ENCODE measurements at regions not wholly inside any gene's neighbourhood (a gene's known extent, or its start where the extent isn't known, plus 50 kb on each side); places are given as distances from the start of the nearest gene placed in this dataset.

DNA sequence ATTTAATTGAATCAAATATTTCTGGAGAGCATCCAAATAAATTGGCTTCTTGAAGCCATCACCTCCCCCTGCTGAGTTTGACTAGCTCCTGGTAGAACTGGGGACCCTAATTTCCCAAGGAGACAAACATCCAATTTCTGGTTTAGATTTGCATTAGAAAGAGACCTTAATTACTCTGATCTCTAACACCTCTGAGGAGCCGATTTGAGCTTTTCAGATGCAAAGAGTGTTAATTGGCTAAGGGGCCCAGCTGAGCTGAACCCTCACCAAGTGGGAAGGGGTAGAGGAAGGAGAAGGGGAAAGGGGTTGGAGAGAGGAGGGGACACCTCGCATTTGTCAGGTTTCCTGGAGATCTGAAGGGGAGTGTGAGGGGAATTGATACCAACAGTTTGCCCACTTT lies 145.4 kb upstream of the SHB start:
- H3K4me1 ChIP-seq (ENCODE audit: insufficient read depth), result peaks cover 12% of the 10 kb centered on the region
- no peaks in the 10 kb centered on the region for H3K36me3 Mint-ChIP-seq (ENCODE audit: low read depth)
- no peak overlapping the region for H3K4me2 ChIP-seq
- no peak overlapping the region for H3K27ac ChIP-seq (ENCODE audit: low read depth)
- H3K27me3 Mint-ChIP-seq (ENCODE audit: insufficient read depth, low read depth, poor library complexity), result peaks cover 96% of the 10 kb centered on the region
- H3K36me3 ChIP-seq (ENCODE audit: insufficient read depth), result no peaks in the 10 kb centered on the region
- no peak overlapping the region for H3K4me3 ChIP-seq
- peaks cover 2% of the 10 kb centered on the region; the same call in 1 of the 3 replicates for H3K9me3 Mint-ChIP-seq
- no peaks in the 10 kb centered on the region for H3K79me2 ChIP-seq (replicated peaks; ENCODE audit: insufficient read depth)
- H3K4me1 Mint-ChIP-seq, result peaks cover 23% of the 10 kb centered on the region
- DNase-seq (ENCODE audit: low spot score) (peak; percentile 94), ATAC-seq (peak; percentile 97)
- peaks cover 26% of the 10 kb centered on the region for H4K20me1 ChIP-seq (replicated peaks; ENCODE audit: insufficient read depth)
- TF ChIP-seq, protein P1, sequence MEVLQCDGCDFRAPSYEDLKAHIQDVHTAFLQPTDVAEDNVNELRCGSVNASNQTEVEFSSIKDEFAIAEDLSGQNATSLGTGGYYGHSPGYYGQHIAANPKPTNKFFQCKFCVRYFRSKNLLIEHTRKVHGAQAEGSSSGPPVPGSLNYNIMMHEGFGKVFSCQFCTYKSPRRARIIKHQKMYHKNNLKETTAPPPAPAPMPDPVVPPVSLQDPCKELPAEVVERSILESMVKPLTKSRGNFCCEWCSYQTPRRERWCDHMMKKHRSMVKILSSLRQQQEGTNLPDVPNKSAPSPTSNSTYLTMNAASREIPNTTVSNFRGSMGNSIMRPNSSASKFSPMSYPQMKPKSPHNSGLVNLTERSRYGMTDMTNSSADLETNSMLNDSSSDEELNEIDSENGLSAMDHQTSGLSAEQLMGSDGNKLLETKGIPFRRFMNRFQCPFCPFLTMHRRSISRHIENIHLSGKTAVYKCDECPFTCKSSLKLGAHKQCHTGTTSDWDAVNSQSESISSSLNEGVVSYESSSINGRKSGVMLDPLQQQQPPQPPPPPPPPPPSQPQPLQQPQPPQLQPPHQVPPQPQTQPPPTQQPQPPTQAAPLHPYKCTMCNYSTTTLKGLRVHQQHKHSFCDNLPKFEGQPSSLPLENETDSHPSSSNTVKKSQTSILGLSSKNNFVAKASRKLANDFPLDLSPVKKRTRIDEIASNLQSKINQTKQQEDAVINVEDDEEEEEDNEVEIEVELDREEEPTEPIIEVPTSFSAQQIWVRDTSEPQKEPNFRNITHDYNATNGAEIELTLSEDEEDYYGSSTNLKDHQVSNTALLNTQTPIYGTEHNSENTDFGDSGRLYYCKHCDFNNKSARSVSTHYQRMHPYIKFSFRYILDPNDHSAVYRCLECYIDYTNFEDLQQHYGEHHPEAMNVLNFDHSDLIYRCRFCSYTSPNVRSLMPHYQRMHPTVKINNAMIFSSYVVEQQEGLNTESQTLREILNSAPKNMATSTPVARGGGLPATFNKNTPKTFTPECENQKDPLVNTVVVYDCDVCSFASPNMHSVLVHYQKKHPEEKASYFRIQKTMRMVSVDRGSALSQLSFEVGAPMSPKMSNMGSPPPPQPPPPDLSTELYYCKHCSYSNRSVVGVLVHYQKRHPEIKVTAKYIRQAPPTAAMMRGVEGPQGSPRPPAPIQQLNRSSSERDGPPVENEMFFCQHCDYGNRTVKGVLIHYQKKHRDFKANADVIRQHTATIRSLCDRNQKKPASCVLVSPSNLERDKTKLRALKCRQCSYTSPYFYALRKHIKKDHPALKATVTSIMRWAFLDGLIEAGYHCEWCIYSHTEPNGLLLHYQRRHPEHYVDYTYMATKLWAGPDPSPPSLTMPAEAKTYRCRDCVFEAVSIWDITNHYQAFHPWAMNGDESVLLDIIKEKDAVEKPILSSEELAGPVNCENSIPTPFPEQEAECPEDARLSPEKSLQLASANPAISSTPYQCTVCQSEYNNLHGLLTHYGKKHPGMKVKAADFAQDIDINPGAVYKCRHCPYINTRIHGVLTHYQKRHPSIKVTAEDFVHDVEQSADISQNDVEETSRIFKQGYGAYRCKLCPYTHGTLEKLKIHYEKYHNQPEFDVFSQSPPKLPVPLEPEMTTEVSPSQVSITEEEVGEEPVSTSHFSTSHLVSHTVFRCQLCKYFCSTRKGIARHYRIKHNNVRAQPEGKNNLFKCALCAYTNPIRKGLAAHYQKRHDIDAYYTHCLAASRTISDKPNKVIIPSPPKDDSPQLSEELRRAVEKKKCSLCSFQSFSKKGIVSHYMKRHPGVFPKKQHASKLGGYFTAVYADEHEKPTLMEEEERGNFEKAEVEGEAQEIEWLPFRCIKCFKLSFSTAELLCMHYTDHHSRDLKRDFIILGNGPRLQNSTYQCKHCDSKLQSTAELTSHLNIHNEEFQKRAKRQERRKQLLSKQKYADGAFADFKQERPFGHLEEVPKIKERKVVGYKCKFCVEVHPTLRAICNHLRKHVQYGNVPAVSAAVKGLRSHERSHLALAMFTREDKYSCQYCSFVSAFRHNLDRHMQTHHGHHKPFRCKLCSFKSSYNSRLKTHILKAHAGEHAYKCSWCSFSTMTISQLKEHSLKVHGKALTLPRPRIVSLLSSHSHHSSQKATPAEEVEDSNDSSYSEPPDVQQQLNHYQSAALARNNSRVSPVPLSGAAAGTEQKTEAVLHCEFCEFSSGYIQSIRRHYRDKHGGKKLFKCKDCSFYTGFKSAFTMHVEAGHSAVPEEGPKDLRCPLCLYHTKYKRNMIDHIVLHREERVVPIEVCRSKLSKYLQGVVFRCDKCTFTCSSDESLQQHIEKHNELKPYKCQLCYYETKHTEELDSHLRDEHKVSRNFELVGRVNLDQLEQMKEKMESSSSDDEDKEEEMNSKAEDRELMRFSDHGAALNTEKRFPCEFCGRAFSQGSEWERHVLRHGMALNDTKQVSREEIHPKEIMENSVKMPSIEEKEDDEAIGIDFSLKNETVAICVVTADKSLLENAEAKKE (CRISPR knock-in tag; IDR thresholded peaks at IDR 0.05), result peak; percentile 70; the same call in 1 of the 2 replicates
- TF ChIP-seq, protein P2, sequence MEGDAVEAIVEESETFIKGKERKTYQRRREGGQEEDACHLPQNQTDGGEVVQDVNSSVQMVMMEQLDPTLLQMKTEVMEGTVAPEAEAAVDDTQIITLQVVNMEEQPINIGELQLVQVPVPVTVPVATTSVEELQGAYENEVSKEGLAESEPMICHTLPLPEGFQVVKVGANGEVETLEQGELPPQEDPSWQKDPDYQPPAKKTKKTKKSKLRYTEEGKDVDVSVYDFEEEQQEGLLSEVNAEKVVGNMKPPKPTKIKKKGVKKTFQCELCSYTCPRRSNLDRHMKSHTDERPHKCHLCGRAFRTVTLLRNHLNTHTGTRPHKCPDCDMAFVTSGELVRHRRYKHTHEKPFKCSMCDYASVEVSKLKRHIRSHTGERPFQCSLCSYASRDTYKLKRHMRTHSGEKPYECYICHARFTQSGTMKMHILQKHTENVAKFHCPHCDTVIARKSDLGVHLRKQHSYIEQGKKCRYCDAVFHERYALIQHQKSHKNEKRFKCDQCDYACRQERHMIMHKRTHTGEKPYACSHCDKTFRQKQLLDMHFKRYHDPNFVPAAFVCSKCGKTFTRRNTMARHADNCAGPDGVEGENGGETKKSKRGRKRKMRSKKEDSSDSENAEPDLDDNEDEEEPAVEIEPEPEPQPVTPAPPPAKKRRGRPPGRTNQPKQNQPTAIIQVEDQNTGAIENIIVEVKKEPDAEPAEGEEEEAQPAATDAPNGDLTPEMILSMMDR (conservative IDR thresholded peaks at IDR 0.05; ENCODE audit: low read depth in 2 of 2), result no peak
- TF ChIP-seq NANOG (IDR thresholded peaks at IDR 0.05; ENCODE audit: borderline replicate concordance) (peak; percentile 99), EZH2 (IDR thresholded peaks at IDR 0.05; ENCODE audit: low read depth, unreplicated experiment) (no peak), STAT1 (IDR thresholded peaks at IDR 0.05; ENCODE audit: unreplicated experiment) (no peak), CREB1 (CRISPR knock-in tag; IDR thresholded peaks at IDR 0.05; ENCODE audit: low read depth) (peak; percentile 45; the same call in 1 of the 2 replicates), ZNF331 (CRISPR knock-in tag; IDR thresholded peaks at IDR 0.05; ENCODE audit: low read depth) (no peak), ZNF114 (CRISPR knock-in tag; IDR thresholded peaks at IDR 0.05) (no peak), EZH2phosphoT487 (IDR thresholded peaks at IDR 0.05; ENCODE audit: unreplicated experiment) (no peak), POLR2AphosphoS5 (IDR thresholded peaks at IDR 0.05; ENCODE audit: low read depth) (peak; percentile 86), JUNB (IDR thresholded peaks at IDR 0.05; ENCODE audit: unreplicated experiment) (no peak)
- TF ChIP-seq, protein P3, sequence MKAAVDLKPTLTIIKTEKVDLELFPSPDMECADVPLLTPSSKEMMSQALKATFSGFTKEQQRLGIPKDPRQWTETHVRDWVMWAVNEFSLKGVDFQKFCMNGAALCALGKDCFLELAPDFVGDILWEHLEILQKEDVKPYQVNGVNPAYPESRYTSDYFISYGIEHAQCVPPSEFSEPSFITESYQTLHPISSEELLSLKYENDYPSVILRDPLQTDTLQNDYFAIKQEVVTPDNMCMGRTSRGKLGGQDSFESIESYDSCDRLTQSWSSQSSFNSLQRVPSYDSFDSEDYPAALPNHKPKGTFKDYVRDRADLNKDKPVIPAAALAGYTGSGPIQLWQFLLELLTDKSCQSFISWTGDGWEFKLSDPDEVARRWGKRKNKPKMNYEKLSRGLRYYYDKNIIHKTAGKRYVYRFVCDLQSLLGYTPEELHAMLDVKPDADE (IDR thresholded peaks at IDR 0.05), result no peak
- TF ChIP-seq, protein P4, sequence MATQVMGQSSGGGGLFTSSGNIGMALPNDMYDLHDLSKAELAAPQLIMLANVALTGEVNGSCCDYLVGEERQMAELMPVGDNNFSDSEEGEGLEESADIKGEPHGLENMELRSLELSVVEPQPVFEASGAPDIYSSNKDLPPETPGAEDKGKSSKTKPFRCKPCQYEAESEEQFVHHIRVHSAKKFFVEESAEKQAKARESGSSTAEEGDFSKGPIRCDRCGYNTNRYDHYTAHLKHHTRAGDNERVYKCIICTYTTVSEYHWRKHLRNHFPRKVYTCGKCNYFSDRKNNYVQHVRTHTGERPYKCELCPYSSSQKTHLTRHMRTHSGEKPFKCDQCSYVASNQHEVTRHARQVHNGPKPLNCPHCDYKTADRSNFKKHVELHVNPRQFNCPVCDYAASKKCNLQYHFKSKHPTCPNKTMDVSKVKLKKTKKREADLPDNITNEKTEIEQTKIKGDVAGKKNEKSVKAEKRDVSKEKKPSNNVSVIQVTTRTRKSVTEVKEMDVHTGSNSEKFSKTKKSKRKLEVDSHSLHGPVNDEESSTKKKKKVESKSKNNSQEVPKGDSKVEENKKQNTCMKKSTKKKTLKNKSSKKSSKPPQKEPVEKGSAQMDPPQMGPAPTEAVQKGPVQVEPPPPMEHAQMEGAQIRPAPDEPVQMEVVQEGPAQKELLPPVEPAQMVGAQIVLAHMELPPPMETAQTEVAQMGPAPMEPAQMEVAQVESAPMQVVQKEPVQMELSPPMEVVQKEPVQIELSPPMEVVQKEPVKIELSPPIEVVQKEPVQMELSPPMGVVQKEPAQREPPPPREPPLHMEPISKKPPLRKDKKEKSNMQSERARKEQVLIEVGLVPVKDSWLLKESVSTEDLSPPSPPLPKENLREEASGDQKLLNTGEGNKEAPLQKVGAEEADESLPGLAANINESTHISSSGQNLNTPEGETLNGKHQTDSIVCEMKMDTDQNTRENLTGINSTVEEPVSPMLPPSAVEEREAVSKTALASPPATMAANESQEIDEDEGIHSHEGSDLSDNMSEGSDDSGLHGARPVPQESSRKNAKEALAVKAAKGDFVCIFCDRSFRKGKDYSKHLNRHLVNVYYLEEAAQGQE (IDR thresholded peaks at IDR 0.05; ENCODE audit: unreplicated experiment), result no peak
- peak overlapping the region; percentile 19; the same call in 2 of the 3 replicates for H3K4me3 Mint-ChIP-seq
- H3K27me3 ChIP-seq (ENCODE audit: insufficient read depth), result peaks cover 99% of the 10 kb centered on the region
- H3K9me2 ChIP-seq (ENCODE audit: insufficient read depth), result no peaks in the 10 kb centered on the region
- no peaks in the 10 kb centered on the region; the same call in 1 of the 2 replicates for H3F3A ChIP-seq (replicated peaks; ENCODE audit: low read depth)
- H2AFZ ChIP-seq, result no peak overlapping the region
- H3K27ac Mint-ChIP-seq, result no peak overlapping the region

Data from GM23338 (cell line).